ENCODE measurements at regions not wholly inside any gene's neighbourhood (a gene's known extent, or its start where the extent isn't known, plus 50 kb on each side); places are given as distances from the start of the nearest gene placed in this dataset.

GRCh38 chr15:93221759-93222158 lies 132.7 kb upstream of the RGMA start:
- no peak for TF ChIP-seq YY1 (IDR thresholded peaks at IDR 0.05; ENCODE audit: low read depth, low read length)
- no peak for TF ChIP-seq SP1 (IDR thresholded peaks at IDR 0.05; ENCODE audit: low read depth, low read length)
- no peak for TF ChIP-seq CEBPB (IDR thresholded peaks at IDR 0.05; ENCODE audit: low read depth, low read length)
- no peak for TF ChIP-seq CHD1 (IDR thresholded peaks at IDR 0.05; ENCODE audit: low read depth, low read length)

Data from H1 (cell line).